WTC11 (cell line): ENCODE measurements at regions not wholly inside any gene's neighbourhood (a gene's known extent, or its start where the extent isn't known, plus 50 kb on each side); places are given as distances from the start of the nearest gene placed in this dataset.

Source experiments
- CREB1 ChIP-seq: sonication (generic); formaldehyde crosslinking; IDR thresholded peaks from 2 replicates; pipeline ENCODE4 v1.8.0; 2023; ENCODE audit warnings: mild to moderate bottlenecking, missing genetic modification reagents
- CTCF ChIP-seq: fragments of 200-600 bp; IDR thresholded peaks from 2 replicates; pipeline ENCODE4 v1.8.0; 2022; ENCODE audit warnings: antibody characterized with exemption
- E2F4 ChIP-seq: sonication (generic); formaldehyde crosslinking; IDR thresholded peaks from 2 replicates; pipeline ENCODE4 v1.8.1; 2022; ENCODE audit warnings: low read depth, mild to moderate bottlenecking, moderate library complexity, missing genetic modification reagents, borderline replicate concordance
- ELF4 ChIP-seq: sonication (generic); formaldehyde crosslinking; IDR thresholded peaks from 2 replicates; pipeline ENCODE4 v1.8.1; 2022; ENCODE audit warnings: low read depth, mild to moderate bottlenecking, moderate library complexity, missing genetic modification reagents
- JUN ChIP-seq: sonication (generic); formaldehyde crosslinking; IDR thresholded peaks from 2 replicates; pipeline ENCODE4 v1.8.0; 2023; ENCODE audit warnings: mild to moderate bottlenecking, missing genetic modification reagents
- NFYB ChIP-seq: sonication (generic); formaldehyde crosslinking; conservative IDR thresholded peaks from 2 replicates; pipeline ENCODE4 v1.8.0; 2022; ENCODE audit warnings: low read depth, missing genetic modification reagents
- PREB ChIP-seq: sonication (generic); formaldehyde crosslinking; IDR thresholded peaks from 2 replicates; pipeline ENCODE4 v1.8.1; 2022; ENCODE audit warnings: mild to moderate bottlenecking, missing genetic modification reagents, moderate library complexity, borderline replicate concordance
- USF2 ChIP-seq: sonication (generic); formaldehyde crosslinking; IDR thresholded peaks from 2 replicates; pipeline ENCODE4 v1.8.1; 2023; ENCODE audit warnings: mild to moderate bottlenecking, missing genetic modification reagents, moderate library complexity
- ZNF138 ChIP-seq: sonication (generic); formaldehyde crosslinking; conservative IDR thresholded peaks from 2 replicates; pipeline ENCODE4 v1.8.1; 2022; ENCODE audit warnings: mild to moderate bottlenecking, moderate library complexity, missing genetic modification reagents
- ZNF219 ChIP-seq: sonication (generic); formaldehyde crosslinking; IDR thresholded peaks from 2 replicates; pipeline ENCODE4 v1.8.0; 2023; ENCODE audit warnings: missing genetic modification reagents, mild to moderate bottlenecking, borderline replicate concordance
- ZNF281 ChIP-seq: sonication (generic); formaldehyde crosslinking; IDR thresholded peaks from 2 replicates; pipeline ENCODE4 v1.8.0; 2023; ENCODE audit warnings: mild to moderate bottlenecking, missing genetic modification reagents

GRCh38 chr4:24639714-24640113 is 55.4 kb upstream of the DHX15 start:
- TF ChIP-seq ELF4 (CRISPR knock-in tag) (no peak), ZNF281 (CRISPR knock-in tag) (no peak), CTCF (no peak), CREB1 (CRISPR knock-in tag) (no peak), USF2 (CRISPR knock-in tag) (no peak), JUN (CRISPR knock-in tag) (no peak), PREB (CRISPR knock-in tag) (no peak), E2F4 (no peak), ZNF138 (CRISPR knock-in tag) (no peak), ZNF219 (CRISPR knock-in tag) (no peak), NFYB (CRISPR knock-in tag) (no peak)
